GM21367 (cell line): ENCODE measurements at regions not wholly inside any gene's neighbourhood (a gene's known extent, or its start where the extent isn't known, plus 50 kb on each side); places are given as distances from the start of the nearest gene placed in this dataset.
"Not testable (repeated sequence)": the region's sequence is repeated elsewhere in the genome, so short reads cannot be mapped to it uniquely, and the experiment has no call there.

Experiments used
- ATAC-seq: cut with Tn5 transposase; IDR thresholded peaks from one replicate; pipeline ENCODE4 v1.9.1; 2021; ENCODE audit not compliant: unreplicated experiment

GRCh38 chrX:137646472-137646871 lies 80.5 kb downstream of the ZIC3 start:
- no peak for ATAC-seq

- ATAC-seq = no peak
These were observed 85.7 kb downstream of the ZIC3 start for GRCh38 chrX:137651647-137652046.

- no peak for ATAC-seq
These were observed 86.2 kb downstream of the ZIC3 start for GRCh38 chrX:137652086-137652485.

- ATAC-seq = no peak
These were observed 88.6 kb downstream of the ZIC3 start for GRCh38 chrX:137654481-137654880.

- no peak for ATAC-seq
These were observed 101.8 kb downstream of the ZIC3 start for GRCh38 chrX:137667776-137668175.

GRCh38 chrX:137684591-137684990 lies 118.7 kb downstream of the ZIC3 start:
- ATAC-seq = no peak

- ATAC-seq = no peak
These were observed 129.5 kb downstream of the ZIC3 start for GRCh38 chrX:137695417-137695816.

GRCh38 chrX:137707348-137707747 lies 141.4 kb downstream of the ZIC3 start:
- no peak for ATAC-seq

- ATAC-seq = no peak
These were observed 176.9 kb downstream of the ZIC3 start for GRCh38 chrX:137742846-137743245.

GRCh38 chrX:137743414-137743813 lies 177.5 kb downstream of the ZIC3 start:
- no peak for ATAC-seq

GRCh38 chrX:137746289-137746688 lies 180.4 kb downstream of the ZIC3 start:
- ATAC-seq = no peak

- no peak for ATAC-seq
These were observed 181.5 kb downstream of the ZIC3 start for GRCh38 chrX:137747244-137748043.

- no peak for ATAC-seq
These were observed 182.9 kb downstream of the ZIC3 start for GRCh38 chrX:137748827-137749226.

- ATAC-seq = no peak
These were observed 183.3 kb downstream of the ZIC3 start for GRCh38 chrX:137749246-137749645.

GRCh38 chrX:137771537-137771936 lies 205.6 kb downstream of the ZIC3 start:
- no peak for ATAC-seq

- ATAC-seq = no peak
These were observed 226.3 kb downstream of the ZIC3 start for GRCh38 chrX:137792214-137792613.

- ATAC-seq = not testable (repeated sequence)
These were observed 232.0 kb downstream of the ZIC3 start for GRCh38 chrX:137797926-137798325.

GRCh38 chrX:137823257-137823656 lies 257.3 kb downstream of the ZIC3 start:
- ATAC-seq = no peak

GRCh38 chrX:137847376-137847775 lies 281.4 kb downstream of the ZIC3 start:
- no peak for ATAC-seq

- no peak for ATAC-seq
These were observed 282.5 kb downstream of the ZIC3 start for GRCh38 chrX:137848266-137848905.

- ATAC-seq = no peak
These were observed 286.6 kb downstream of the ZIC3 start for GRCh38 chrX:137852502-137852901.

- no peak for ATAC-seq
These were observed 289.6 kb downstream of the ZIC3 start for GRCh38 chrX:137855490-137855889.

- no peak for ATAC-seq
These were observed 292.2 kb downstream of the ZIC3 start for GRCh38 chrX:137858106-137858505.
